Chondrocyte (in vitro differentiated cells): ENCODE measurements at regions not wholly inside any gene's neighbourhood (a gene's known extent, or its start where the extent isn't known, plus 50 kb on each side); places are given as distances from the start of the nearest gene placed in this dataset.
A peak's percentile ranks its signal among the peaks of the same experiment; 100 is the strongest.
"Not testable (repeated sequence)": the region's sequence is repeated elsewhere in the genome, so short reads cannot be mapped to it uniquely, and the experiment has no call there.

ENCODE experiments used
- DNase-seq: peaks from one replicate; pipeline ENCODE4 v3.0.0; 2021; ENCODE audit warnings: mixed read lengths, low spot score
- H3K27ac Mint-ChIP-seq: one replicate; pipeline ENCODE4 v1.8.0; 2021; ENCODE audit warnings: mild to moderate bottlenecking, moderate library complexity, mixed read lengths; ENCODE audit not compliant: unreplicated experiment
- H3K27me3 Mint-ChIP-seq: 2 replicates; pipeline ENCODE4 v1.8.0; 2021; ENCODE audit warnings: low read depth, mixed read lengths
- H3K36me3 Mint-ChIP-seq: 2 replicates; pipeline ENCODE4 v1.8.0; 2021; ENCODE audit warnings: low read depth, mixed read lengths
- H3K4me1 Mint-ChIP-seq: 2 replicates; pipeline ENCODE4 v1.8.0; 2021; ENCODE audit warnings: low read depth, mild to moderate bottlenecking, mixed read lengths
- H3K4me3 Mint-ChIP-seq: one replicate; pipeline ENCODE4 v1.8.0; 2021; ENCODE audit warnings: mild to moderate bottlenecking, moderate library complexity, mixed read lengths; ENCODE audit not compliant: unreplicated experiment
- H3K9me3 Mint-ChIP-seq: 2 replicates; pipeline ENCODE4 v1.8.0; 2021; ENCODE audit warnings: low read depth, mixed read lengths
- CTCF ChIP-seq: fragments of 200-600 bp; sonication (generic); IDR thresholded peaks from 2 replicates; pipeline ENCODE4 v1.5.0; 2021; ENCODE audit warnings: antibody characterized with exemption, mild to moderate bottlenecking, moderate library complexity

- Mint-ChIP-seq H3K9me3 (no peaks in the 10 kb centered on the region), H3K36me3 (no peaks in the 10 kb centered on the region), H3K4me3 (no peak overlapping the region), H3K27ac (no peak overlapping the region), H3K4me1 (peaks cover 30% of the 10 kb centered on the region), H3K27me3 (peaks cover 2% of the 10 kb centered on the region)
- no peak for DNase-seq
- TF ChIP-seq CTCF, result no peak
Observed at GRCh38 chr2:138087751-138088593, 123.7 kb downstream of the HNMT start.

GRCh38 chr2:138090330-138090729 is 126.1 kb downstream of the HNMT start:
- Mint-ChIP-seq H3K36me3 (no peaks in the 10 kb centered on the region), H3K4me3 (no peak overlapping the region), H3K9me3 (no peaks in the 10 kb centered on the region), H3K27me3 (peaks cover 5% of the 10 kb centered on the region), H3K4me1 (peaks cover 16% of the 10 kb centered on the region), H3K27ac (no peak overlapping the region)
- peak; percentile 73 for TF ChIP-seq CTCF
- DNase-seq, result no peak

GRCh38 chr2:138093455-138093854 is 129.2 kb downstream of the HNMT start:
- H3K27ac Mint-ChIP-seq, result no peak overlapping the region
- TF ChIP-seq CTCF, result no peak
- H3K4me3 Mint-ChIP-seq, result no peak overlapping the region
- H3K4me1 Mint-ChIP-seq, result no peaks in the 10 kb centered on the region
- no peaks in the 10 kb centered on the region for H3K36me3 Mint-ChIP-seq
- no peak for DNase-seq
- peaks cover 13% of the 10 kb centered on the region for H3K27me3 Mint-ChIP-seq
- no peaks in the 10 kb centered on the region for H3K9me3 Mint-ChIP-seq

GRCh38 chr2:138094031-138094430 is 129.8 kb downstream of the HNMT start:
- peaks cover 12% of the 10 kb centered on the region for H3K27me3 Mint-ChIP-seq
- H3K4me3 Mint-ChIP-seq, result no peak overlapping the region
- no peak for TF ChIP-seq CTCF
- H3K27ac Mint-ChIP-seq, result no peak overlapping the region
- H3K4me1 Mint-ChIP-seq, result no peaks in the 10 kb centered on the region
- H3K9me3 Mint-ChIP-seq, result no peaks in the 10 kb centered on the region
- DNase-seq, result no peak
- H3K36me3 Mint-ChIP-seq, result no peaks in the 10 kb centered on the region

- H3K4me3 Mint-ChIP-seq, result no peak overlapping the region
- no peak overlapping the region for H3K27ac Mint-ChIP-seq
- no peaks in the 10 kb centered on the region for H3K36me3 Mint-ChIP-seq
- H3K4me1 Mint-ChIP-seq, result no peaks in the 10 kb centered on the region
- no peak for DNase-seq
- no peak for TF ChIP-seq CTCF
- H3K27me3 Mint-ChIP-seq, result peaks cover 12% of the 10 kb centered on the region
- H3K9me3 Mint-ChIP-seq, result no peaks in the 10 kb centered on the region
Observed at GRCh38 chr2:138095336-138095735, 131.1 kb downstream of the HNMT start.

GRCh38 chr2:138099288-138099687 is 135.0 kb downstream of the HNMT start:
- not testable (repeated sequence) for H3K9me3 Mint-ChIP-seq, H3K4me1 Mint-ChIP-seq, H3K27ac Mint-ChIP-seq, DNase-seq, H3K36me3 Mint-ChIP-seq, H3K4me3 Mint-ChIP-seq
- peaks cover 34% of the 10 kb centered on the region for H3K27me3 Mint-ChIP-seq
